ENCODE measurements at regions not wholly inside any gene's neighbourhood (a gene's known extent, or its start where the extent isn't known, plus 50 kb on each side); places are given as distances from the start of the nearest gene placed in this dataset.
"Not testable (repeated sequence)": the region's sequence is repeated elsewhere in the genome, so short reads cannot be mapped to it uniquely, and the experiment has no call there.

- DNase-seq: no peak
These were observed 209.7 kb upstream of the AUTS2 start for GRCh38 chr7:69388452-69389137.

GRCh38 chr7:69389216-69389615, 209.1 kb upstream of the AUTS2 start:
- DNase-seq: no peak

GRCh38 chr7:69393912-69394311, 204.4 kb upstream of the AUTS2 start:
- not testable (repeated sequence) for DNase-seq

- no peak for DNase-seq
These were observed 203.1 kb upstream of the AUTS2 start for GRCh38 chr7:69395061-69395714.

GRCh38 chr7:69398986-69399385, 199.3 kb upstream of the AUTS2 start:
- DNase-seq: no peak

GRCh38 chr7:69399401-69399800, 198.9 kb upstream of the AUTS2 start:
- no peak for DNase-seq

GRCh38 chr7:69402696-69403095, 195.6 kb upstream of the AUTS2 start:
- no peak for DNase-seq

GRCh38 chr7:69403169-69403568, 195.1 kb upstream of the AUTS2 start:
- DNase-seq: no peak

- DNase-seq: no peak
These were observed 187.3 kb upstream of the AUTS2 start for GRCh38 chr7:69411018-69411417.

- no peak for DNase-seq
These were observed 186.8 kb upstream of the AUTS2 start for GRCh38 chr7:69411466-69411865.

GRCh38 chr7:69412331-69413146, 185.7 kb upstream of the AUTS2 start:
- no peak for DNase-seq

GRCh38 chr7:69414555-69414954, 183.7 kb upstream of the AUTS2 start:
- no peak for DNase-seq

- DNase-seq: no peak
These were observed 179.2 kb upstream of the AUTS2 start for GRCh38 chr7:69418869-69419670.

- DNase-seq: no peak
These were observed 178.3 kb upstream of the AUTS2 start for GRCh38 chr7:69419934-69420333.

- DNase-seq: no peak
These were observed 175.7 kb upstream of the AUTS2 start for GRCh38 chr7:69422574-69422985.

GRCh38 chr7:69426705-69427104, 171.6 kb upstream of the AUTS2 start:
- DNase-seq: no peak

GRCh38 chr7:69428089-69428488, 170.2 kb upstream of the AUTS2 start:
- DNase-seq: no peak

GRCh38 chr7:69429911-69430383, 168.3 kb upstream of the AUTS2 start:
- no peak for DNase-seq

GRCh38 chr7:69430384-69431021, 167.8 kb upstream of the AUTS2 start:
- no peak for DNase-seq

- no peak for DNase-seq
These were observed 166.6 kb upstream of the AUTS2 start for GRCh38 chr7:69431626-69432025.

GRCh38 chr7:69432276-69432675, 166.0 kb upstream of the AUTS2 start:
- DNase-seq: not testable (repeated sequence)

- no peak for DNase-seq
These were observed 165.2 kb upstream of the AUTS2 start for GRCh38 chr7:69433081-69433480.
